MM.1S (cell line): ENCODE measurements at regions not wholly inside any gene's neighbourhood (a gene's known extent, or its start where the extent isn't known, plus 50 kb on each side); places are given as distances from the start of the nearest gene placed in this dataset.
"Not testable (repeated sequence)": the region's sequence is repeated elsewhere in the genome, so short reads cannot be mapped to it uniquely, and the experiment has no call there.

ENCODE experiments used
- CTCF ChIP-seq: fragments of 300-600 bp; sonication (generic); IDR thresholded peaks from 2 replicates; pipeline ENCODE4 v1.5.1; 2016; ENCODE audit warnings: antibody characterized with exemption, low read length, mixed read lengths
- EZH2phosphoT487 ChIP-seq: fragments of 300-600 bp; sonication (generic); IDR thresholded peaks from 2 replicates; pipeline ENCODE4 v1.6.1; 2018; ENCODE audit warnings: antibody characterized with exemption, low read length

- TF ChIP-seq CTCF, EZH2phosphoT487: not testable (repeated sequence)
These were observed 1719.6 kb downstream of the SPATA31A7 start for GRCh38 chr9:62909447-62909846.
